Neural progenitor cell (in vitro differentiated cells): ENCODE measurements at regions not wholly inside any gene's neighbourhood (a gene's known extent, or its start where the extent isn't known, plus 50 kb on each side); places are given as distances from the start of the nearest gene placed in this dataset.

Experiments
- DNase-seq: peaks from one replicate; pipeline ENCODE4 v3.0.0-alpha.2; 2016; ENCODE audit warnings: low spot score
- H2AFZ ChIP-seq: fragments of 200-600 bp; sonication (generic); replicated peaks from 2 replicates; pipeline ENCODE4 v1.6.1; 2016; ENCODE audit warnings: antibody characterized with exemption
- H3F3A ChIP-seq: fragments of 200-600 bp; sonication (generic); 2 replicates; pipeline ENCODE4 v1.6.1; 2016; ENCODE audit warnings: antibody characterized with exemption, low read depth
- H3K27ac ChIP-seq: fragments of 200-600 bp; sonication (generic); 2 replicates; pipeline ENCODE4 v1.5.1; 2016; ENCODE audit warnings: mild to moderate bottlenecking
- H3K27me3 ChIP-seq: fragments of 200-600 bp; sonication (generic); 2 replicates; pipeline ENCODE4 v1.6.1; 2016; ENCODE audit warnings: mild to moderate bottlenecking, moderate library complexity
- H3K36me3 ChIP-seq: fragments of 200-600 bp; sonication (generic); 2 replicates; pipeline ENCODE4 v1.5.1; 2016
- H3K4me1 ChIP-seq: fragments of 200-600 bp; sonication (generic); 2 replicates; pipeline ENCODE4 v1.6.1; 2016; ENCODE audit warnings: mixed run types
- H3K4me2 ChIP-seq: fragments of 200-600 bp; sonication (generic); 2 replicates; pipeline ENCODE4 v1.6.1; 2016
- H3K4me3 ChIP-seq: fragments of 200-600 bp; sonication (generic); 2 replicates; pipeline ENCODE4 v1.5.1; 2016
- H3K79me2 ChIP-seq: fragments of 200-600 bp; sonication (generic); 2 replicates; pipeline ENCODE4 v1.6.1; 2016; ENCODE audit warnings: low read depth
- H3K9ac ChIP-seq: fragments of 200-600 bp; sonication (generic); 2 replicates; pipeline ENCODE4 v1.6.1; 2016
- H3K9me3 ChIP-seq: fragments of 200-600 bp; sonication (generic); 2 replicates; pipeline ENCODE4 v1.5.1; 2016; ENCODE audit warnings: low read depth
- H4K20me1 ChIP-seq: fragments of 200-600 bp; sonication (generic); 2 replicates; pipeline ENCODE4 v1.6.1; 2016; ENCODE audit warnings: low read depth
- H3K27ac Mint-ChIP-seq: 3 replicates; pipeline ENCODE4 v1.8.0; 2021; ENCODE audit warnings: mixed read lengths
- H3K27me3 Mint-ChIP-seq: 2 replicates; pipeline ENCODE4 v1.8.0; 2022; ENCODE audit warnings: low read depth, mild to moderate bottlenecking, inconsistent platforms, moderate library complexity, mixed read lengths; ENCODE audit not compliant: insufficient read depth
- H3K36me3 Mint-ChIP-seq: 3 replicates; pipeline ENCODE4 v1.8.0; 2021; ENCODE audit warnings: mixed read lengths
- H3K4me1 Mint-ChIP-seq: 3 replicates; pipeline ENCODE4 v1.8.0; 2021; ENCODE audit warnings: mixed read lengths
- H3K4me3 Mint-ChIP-seq: 3 replicates; pipeline ENCODE4 v1.8.0; 2021; ENCODE audit warnings: mild to moderate bottlenecking, moderate library complexity, mixed read lengths
- H3K9me3 Mint-ChIP-seq: 3 replicates; pipeline ENCODE4 v1.8.0; 2020; ENCODE audit warnings: mixed read lengths
- EZH2 ChIP-seq: fragments of 200-600 bp; sonication (generic); IDR thresholded peaks from 2 replicates; pipeline ENCODE4 v1.6.1; 2017; ENCODE audit warnings: antibody characterized with exemption, mild to moderate bottlenecking, moderate library complexity
- EZH2phosphoT487 ChIP-seq: fragments of 200-600 bp; sonication (generic); IDR thresholded peaks from 2 replicates; pipeline ENCODE4 v1.6.1; 2017; ENCODE audit warnings: antibody characterized with exemption
- TF ChIP-seq, protein P1 (sequence below): fragments of 200-600 bp; sonication (generic); IDR thresholded peaks from 2 replicates; pipeline ENCODE4 v1.5.1; 2017; ENCODE audit warnings: antibody characterized with exemption, mild to moderate bottlenecking

DNA sequence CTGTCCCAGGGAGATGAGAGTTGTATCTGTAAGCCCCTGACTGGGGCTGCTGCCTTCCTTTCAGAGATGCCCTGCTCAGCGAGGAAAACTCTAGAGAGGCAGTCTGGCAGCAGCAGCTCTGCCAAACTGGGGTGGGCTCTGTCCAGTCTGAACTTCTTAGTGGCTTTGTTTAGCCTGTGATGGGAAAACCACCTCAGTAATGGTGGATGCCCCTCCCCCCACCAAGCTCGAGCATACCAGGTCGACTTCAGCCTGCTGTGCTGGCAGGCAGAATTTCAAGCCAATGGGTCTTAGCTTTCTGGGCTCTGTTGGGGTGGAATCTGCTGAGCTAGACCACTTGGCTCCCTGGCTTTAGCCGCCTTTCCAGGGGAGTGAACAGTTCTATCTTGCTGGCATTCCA is 218.3 kb downstream of the TUSC7 start:
- Histone ChIP-seq H4K20me1 (no peaks in the 10 kb centered on the region), H3K4me2 (no peak overlapping the region), H3K36me3 (no peaks in the 10 kb centered on the region), H3K27ac (no peak overlapping the region), H3K9ac (no peak overlapping the region), H3K4me3 (no peak overlapping the region), H3K79me2 (no peaks in the 10 kb centered on the region), H3K27me3 (no peaks in the 10 kb centered on the region), H3F3A (no peaks in the 10 kb centered on the region), H3K4me1 (peaks cover 15% of the 10 kb centered on the region), H2AFZ (no peak overlapping the region), H3K9me3 (no peaks in the 10 kb centered on the region)
- no peak overlapping the region for H3K4me3 Mint-ChIP-seq
- H3K4me1 Mint-ChIP-seq: peaks cover 10% of the 10 kb centered on the region
- no peak overlapping the region for H3K27ac Mint-ChIP-seq
- no peak for DNase-seq
- H3K27me3 Mint-ChIP-seq: peaks cover under 1% of the 10 kb centered on the region
- no peak for TF ChIP-seq EZH2phosphoT487
- TF ChIP-seq EZH2: no peak
- TF ChIP-seq, protein P1, sequence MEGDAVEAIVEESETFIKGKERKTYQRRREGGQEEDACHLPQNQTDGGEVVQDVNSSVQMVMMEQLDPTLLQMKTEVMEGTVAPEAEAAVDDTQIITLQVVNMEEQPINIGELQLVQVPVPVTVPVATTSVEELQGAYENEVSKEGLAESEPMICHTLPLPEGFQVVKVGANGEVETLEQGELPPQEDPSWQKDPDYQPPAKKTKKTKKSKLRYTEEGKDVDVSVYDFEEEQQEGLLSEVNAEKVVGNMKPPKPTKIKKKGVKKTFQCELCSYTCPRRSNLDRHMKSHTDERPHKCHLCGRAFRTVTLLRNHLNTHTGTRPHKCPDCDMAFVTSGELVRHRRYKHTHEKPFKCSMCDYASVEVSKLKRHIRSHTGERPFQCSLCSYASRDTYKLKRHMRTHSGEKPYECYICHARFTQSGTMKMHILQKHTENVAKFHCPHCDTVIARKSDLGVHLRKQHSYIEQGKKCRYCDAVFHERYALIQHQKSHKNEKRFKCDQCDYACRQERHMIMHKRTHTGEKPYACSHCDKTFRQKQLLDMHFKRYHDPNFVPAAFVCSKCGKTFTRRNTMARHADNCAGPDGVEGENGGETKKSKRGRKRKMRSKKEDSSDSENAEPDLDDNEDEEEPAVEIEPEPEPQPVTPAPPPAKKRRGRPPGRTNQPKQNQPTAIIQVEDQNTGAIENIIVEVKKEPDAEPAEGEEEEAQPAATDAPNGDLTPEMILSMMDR: no peak
- peaks cover 3% of the 10 kb centered on the region for H3K36me3 Mint-ChIP-seq
- peaks cover 30% of the 10 kb centered on the region for H3K9me3 Mint-ChIP-seq

GRCh38 chr3:116929505-116930222 is 220.1 kb downstream of the TUSC7 start:
- peaks cover 10% of the 10 kb centered on the region for H3K4me1 Mint-ChIP-seq
- Histone ChIP-seq H3K79me2 (no peaks in the 10 kb centered on the region), H3K27ac (no peak overlapping the region), H3F3A (no peaks in the 10 kb centered on the region), H3K27me3 (no peaks in the 10 kb centered on the region), H3K4me3 (no peak overlapping the region), H3K4me2 (no peak overlapping the region), H3K36me3 (no peaks in the 10 kb centered on the region), H4K20me1 (no peaks in the 10 kb centered on the region), H2AFZ (no peak overlapping the region), H3K4me1 (peaks cover 15% of the 10 kb centered on the region), H3K9me3 (no peaks in the 10 kb centered on the region), H3K9ac (no peak overlapping the region)
- H3K27me3 Mint-ChIP-seq: peaks cover 3% of the 10 kb centered on the region
- no peak overlapping the region for H3K4me3 Mint-ChIP-seq
- no peak overlapping the region for H3K27ac Mint-ChIP-seq
- no peak for DNase-seq
- H3K36me3 Mint-ChIP-seq: no peaks in the 10 kb centered on the region
- H3K9me3 Mint-ChIP-seq: peaks cover 20% of the 10 kb centered on the region
- TF ChIP-seq EZH2 (no peak), EZH2phosphoT487 (no peak)
- TF ChIP-seq, protein P1: no peak

DNA sequence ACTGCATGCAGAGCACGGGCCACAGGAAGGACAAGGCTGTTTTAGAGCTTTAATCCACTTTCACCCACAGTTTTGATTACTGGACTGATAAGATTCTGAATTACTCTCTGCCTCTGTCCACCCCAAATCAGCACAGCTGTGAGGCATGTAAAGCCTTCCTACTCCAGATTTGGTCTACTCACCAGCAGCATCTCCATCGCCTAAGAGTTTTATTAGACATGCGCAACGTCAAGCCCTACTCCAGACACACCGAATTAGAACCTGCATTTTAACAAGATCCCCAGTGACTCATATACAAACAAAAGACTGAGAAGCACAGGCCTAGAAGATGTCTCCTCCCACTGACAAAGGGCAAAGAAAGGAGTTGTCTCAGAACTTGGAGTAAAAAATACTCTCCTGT is 221.2 kb downstream of the TUSC7 start:
- Histone ChIP-seq H3K36me3 (no peaks in the 10 kb centered on the region), H3F3A (no peaks in the 10 kb centered on the region), H3K4me3 (no peak overlapping the region), H3K27me3 (no peaks in the 10 kb centered on the region), H3K9ac (no peak overlapping the region), H3K79me2 (no peaks in the 10 kb centered on the region), H4K20me1 (no peaks in the 10 kb centered on the region), H2AFZ (no peak overlapping the region), H3K4me2 (no peak overlapping the region), H3K9me3 (no peaks in the 10 kb centered on the region), H3K4me1 (peaks cover 15% of the 10 kb centered on the region), H3K27ac (no peak overlapping the region)
- H3K4me1 Mint-ChIP-seq: peaks cover 10% of the 10 kb centered on the region
- H3K27me3 Mint-ChIP-seq: peaks cover 3% of the 10 kb centered on the region
- H3K4me3 Mint-ChIP-seq: no peak overlapping the region
- TF ChIP-seq, protein P1: no peak
- TF ChIP-seq EZH2phosphoT487: no peak
- TF ChIP-seq EZH2: no peak
- peaks cover 10% of the 10 kb centered on the region for H3K9me3 Mint-ChIP-seq
- no peaks in the 10 kb centered on the region for H3K36me3 Mint-ChIP-seq
- no peak for DNase-seq
- peak overlapping the region; percentile 21 for H3K27ac Mint-ChIP-seq
